Urothelium cell line (cell line): ENCODE measurements at regions not wholly inside any gene's neighbourhood (a gene's known extent, or its start where the extent isn't known, plus 50 kb on each side); places are given as distances from the start of the nearest gene placed in this dataset.
A peak's percentile ranks its signal among the peaks of the same experiment; 100 is the strongest.
"Not testable (repeated sequence)": the region's sequence is repeated elsewhere in the genome, so short reads cannot be mapped to it uniquely, and the experiment has no call there.

Experiments
- DNase-seq: peaks from one replicate; pipeline ENCODE4 v3.0.0; 2011; ENCODE audit warnings: low spot score, mixed read lengths
- FAIRE-seq: peaks from 2 replicates; lab custom pipeline; 2011; peaks lifted over from hg19 to GRCh38; lab: Jason Lieb, UNC

DNA sequence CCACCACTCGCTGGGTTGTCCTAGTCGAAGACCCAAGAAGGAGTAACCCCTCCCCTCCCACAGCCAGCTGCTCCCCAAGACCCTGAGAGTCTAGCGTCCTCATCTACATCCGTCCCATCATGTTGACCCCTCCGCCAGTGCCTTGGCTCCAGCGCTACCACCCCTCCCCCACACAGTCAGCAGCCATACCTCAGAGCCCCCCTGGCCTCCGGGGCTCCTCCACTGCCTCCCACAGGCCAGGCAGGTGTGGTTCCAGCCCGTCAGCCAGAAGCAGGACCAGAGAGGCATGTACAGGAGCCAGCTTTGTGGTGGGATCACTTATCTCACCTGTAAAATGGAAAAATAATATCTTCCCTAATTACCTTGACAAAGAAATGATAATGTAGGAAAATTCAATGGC lies 51.5 kb upstream of the PHF21B start:
- no peak for FAIRE-seq

DNA sequence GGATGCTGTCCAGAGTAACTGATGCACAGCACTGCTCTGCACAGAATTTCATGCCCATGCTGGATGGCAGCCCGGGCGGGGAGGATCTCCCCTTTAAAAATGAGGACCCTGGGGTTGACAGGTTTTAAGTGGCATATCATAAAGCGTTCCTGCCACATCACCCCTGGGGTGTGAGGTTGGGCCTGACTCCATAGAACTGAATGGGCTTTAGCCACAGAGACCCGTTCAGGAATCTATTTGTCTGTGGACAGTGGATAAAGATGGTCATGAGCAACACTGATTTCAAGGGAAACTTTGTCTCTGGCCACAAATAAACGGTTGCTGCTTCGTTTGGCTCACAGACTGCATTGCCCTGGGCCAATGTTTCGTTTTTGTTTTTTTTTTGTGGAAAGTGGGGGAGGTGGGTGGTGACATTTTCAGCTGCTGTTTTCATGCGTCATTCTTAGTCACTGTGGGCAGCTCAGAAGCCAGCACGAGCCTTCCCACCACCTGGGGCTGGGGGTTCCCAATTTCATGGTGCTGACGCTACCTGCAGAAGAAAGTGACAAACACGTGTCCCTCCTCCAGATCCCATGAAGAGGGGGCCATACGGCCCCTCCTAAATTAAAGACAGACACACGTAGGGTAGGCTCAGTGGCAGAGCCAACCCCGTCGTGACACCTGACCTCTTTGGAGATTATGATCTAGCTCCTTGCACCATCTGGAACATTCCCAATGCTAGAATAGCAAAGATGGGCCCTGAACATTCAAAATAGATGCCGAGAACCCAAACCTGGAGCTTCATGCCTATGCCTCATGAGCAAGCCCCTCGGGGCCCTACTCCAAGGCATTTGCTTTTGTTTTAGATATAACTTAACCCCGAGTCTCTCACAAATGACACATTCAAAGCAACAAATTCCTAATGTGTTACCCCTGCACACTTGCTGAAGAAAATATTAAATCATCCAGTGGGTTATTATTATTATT lies 54.8 kb upstream of the PHF21B start:
- peak; percentile 75 for FAIRE-seq
- peak; percentile 85 for DNase-seq

More for the DNA sequence above, 51.5 kb upstream of the PHF21B start:
- no peak for DNase-seq

DNA sequence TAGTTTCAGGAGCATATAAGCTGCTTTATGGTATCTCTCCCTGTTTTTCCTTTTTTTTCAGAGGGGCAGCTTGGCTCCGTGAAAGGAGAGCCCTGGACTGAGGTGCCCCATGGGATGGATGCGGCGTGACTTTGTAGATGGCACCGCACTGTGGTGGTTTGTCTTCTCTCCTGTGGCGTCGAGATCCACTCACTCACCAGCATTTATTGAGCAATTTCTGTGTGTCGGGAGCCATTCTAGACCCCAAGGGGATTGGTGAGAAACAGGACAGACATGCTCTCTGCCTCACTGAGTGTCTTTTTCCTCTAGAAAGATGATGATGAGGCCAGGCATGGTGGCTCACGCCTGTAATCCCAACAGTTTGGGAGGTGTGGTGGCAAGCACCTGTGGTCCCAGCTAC lies 55.9 kb upstream of the PHF21B start:
- DNase-seq (no peak), FAIRE-seq (peak; percentile 13)

DNA sequence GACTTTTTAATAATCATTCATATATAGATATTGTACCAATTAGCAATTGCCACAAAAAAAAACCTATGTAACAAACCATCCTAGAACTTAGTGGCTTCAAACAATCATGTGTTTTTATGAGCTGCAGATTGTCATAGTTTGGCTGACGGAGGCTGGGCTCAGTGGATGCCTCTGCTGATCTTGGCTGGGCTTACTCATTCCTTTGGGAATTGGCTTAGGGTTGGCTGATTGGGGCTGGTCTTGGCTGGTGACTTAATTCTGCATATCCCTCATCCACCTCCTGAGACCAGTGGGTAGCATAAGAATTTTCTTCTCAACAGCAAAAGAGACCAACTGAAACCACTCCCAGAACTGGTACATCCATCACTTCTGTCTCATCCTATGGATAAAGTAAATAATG lies 57.9 kb upstream of the PHF21B start:
- FAIRE-seq: peak; percentile 32
- DNase-seq: no peak

DNA sequence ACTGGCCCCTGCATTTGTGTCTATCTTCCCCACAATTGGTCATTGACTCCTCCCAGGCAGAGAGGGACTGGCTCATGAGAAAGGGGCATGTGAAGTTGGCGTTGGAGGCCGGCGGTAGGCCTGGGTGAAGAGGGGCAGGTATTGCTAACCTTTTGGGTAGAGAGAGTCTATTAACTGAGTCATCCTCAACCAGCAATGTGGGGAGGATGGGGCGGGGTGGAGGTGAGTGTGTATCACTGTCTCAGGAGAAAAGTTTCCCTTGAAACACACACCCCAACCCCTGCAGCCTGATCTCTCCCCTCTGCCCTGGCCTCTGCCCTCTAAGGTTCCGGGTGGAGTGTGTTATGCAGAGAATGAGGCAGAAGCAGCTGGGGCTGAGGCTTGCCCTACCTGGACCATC lies 60.1 kb upstream of the PHF21B start:
- DNase-seq (peak; percentile 63), FAIRE-seq (peak; percentile 72)

DNA sequence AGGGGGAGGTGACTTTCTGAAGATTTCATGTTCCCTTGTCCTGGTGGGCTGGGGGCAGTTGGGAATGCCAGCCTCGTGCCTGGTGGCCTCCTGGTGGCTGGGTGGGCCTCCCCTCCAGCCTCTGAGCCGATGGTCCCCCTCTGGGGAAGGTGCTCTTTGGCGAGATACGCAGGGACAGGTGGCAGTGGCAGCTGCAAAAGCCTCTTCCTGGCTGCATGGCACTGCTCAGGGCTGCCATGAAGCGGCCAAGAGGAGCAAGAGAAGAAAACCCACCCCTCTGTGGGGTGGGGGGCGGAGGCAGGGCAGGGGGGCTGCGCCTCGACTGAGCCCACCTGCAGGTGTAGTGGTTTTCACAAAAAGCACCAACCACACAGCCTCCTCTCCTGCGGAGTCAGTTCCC lies 61.8 kb upstream of the PHF21B start:
- no peak for DNase-seq
- FAIRE-seq: peak; percentile 93

DNA sequence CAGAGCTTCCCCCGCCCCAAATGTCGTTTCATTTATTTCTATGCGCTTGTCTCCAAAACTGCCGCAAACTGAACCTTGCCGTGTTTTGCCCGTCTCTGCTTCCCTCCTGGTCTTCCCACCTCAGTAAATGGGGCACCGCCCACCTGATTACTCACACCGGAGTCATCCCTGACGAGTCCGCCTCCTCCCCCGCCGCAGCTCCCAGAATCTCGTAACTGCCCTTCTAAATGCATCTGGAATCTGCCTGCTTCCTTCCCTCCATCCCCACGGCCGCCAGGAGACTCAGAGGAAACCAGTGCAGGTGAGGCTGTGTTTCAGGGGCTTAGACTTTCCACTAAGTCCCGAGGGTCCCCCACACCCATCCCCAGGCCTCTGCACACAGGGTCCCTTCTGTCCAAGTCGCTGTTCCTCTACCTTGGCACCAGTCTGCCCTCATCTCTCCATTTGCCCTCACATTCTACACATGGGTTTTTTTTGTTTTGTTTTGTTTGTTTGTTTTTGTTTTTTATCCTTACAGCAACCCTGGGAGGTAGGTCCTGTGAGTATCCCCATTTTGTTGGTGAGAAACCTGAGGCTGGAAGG lies 62.6 kb upstream of the PHF21B start:
- DNase-seq (peak; percentile 96), FAIRE-seq (peak; percentile 96)

DNA sequence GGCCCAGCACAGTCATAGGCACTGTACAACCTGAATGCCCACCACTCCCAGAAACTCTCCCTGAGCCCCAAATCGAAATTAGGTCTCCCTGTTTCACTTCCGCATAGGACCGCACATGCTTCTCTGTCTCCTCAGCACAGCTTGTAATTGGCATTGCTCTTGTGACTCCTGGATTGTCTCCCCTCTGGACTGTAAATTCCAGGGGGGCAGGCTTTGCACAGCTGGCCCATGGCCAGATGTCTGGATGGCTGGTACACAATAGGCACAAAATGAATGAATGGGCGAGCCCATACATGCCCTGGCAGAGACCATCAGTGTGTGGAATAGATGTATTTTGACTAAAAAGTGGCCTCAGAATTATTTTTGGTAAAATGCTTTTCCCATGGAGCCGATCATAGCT lies 63.3 kb upstream of the PHF21B start:
- DNase-seq: no peak
- FAIRE-seq: peak; percentile 76

DNA sequence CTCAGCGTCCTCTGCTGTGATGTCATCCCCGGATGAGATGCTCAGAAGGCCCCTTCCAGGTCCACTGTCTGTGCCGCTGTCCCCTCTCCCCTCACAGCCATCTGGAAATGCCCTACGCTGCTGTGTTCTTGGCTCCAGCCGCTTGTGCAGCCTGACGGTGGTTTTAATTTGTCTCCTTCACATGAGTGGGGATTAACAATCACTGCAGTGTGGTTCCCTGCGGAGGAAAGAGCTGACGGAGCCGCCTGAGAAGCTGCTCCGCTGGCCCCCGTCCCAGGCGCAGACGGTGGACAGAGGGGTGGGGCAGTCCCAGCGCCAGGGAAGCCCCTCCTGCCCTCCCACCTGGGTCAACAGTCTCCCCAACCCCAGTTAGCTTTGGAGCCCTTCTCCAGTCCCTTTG lies 67.5 kb upstream of the PHF21B start:
- DNase-seq (no peak), FAIRE-seq (no peak)

DNA sequence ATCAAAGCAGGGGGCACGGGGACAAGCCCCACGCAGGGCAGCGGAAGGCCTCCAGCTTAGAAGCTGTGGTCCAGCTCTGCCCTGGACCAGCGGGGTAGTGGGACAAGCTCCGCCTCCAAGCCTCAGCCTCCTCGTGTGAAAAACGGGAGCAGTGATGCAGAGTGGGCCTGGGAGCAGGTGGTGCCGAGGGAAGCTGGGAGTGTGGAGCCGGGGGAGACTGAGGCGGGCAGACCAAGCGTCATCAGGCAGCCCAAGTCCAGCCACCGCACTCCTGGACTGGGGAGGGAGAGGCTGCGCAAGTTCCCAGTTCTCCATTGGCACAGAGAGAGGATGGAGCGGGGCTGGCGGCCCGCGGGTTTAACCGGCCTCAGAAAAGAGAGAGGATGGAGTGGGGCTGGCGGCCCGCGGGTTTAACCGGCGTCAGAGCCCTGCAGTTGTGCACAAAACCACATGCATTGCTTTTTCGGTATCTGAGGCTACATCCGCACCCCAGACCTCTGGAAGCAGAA lies 68.1 kb upstream of the PHF21B start:
- FAIRE-seq: no peak
- no peak for DNase-seq

DNA sequence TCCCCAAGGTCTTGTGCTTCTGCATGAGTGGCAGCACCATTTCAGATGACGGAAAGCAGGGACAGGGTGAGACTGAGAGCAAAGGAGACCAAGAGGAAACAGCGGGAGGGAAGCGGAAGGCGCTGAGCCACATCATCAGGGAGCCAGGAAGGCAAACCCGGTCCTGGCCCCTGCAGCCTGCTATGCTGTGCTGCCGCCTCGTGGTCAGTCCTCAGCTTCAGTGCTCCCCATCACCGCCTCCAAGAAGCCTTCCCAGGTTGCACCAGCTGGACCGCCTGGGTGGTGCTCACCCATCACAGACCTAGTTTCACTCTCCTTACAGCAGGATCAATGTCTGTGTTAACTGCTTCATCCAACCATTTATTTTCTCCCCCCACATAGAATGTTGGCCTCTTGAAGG lies 73.0 kb upstream of the PHF21B start:
- no peak for DNase-seq
- FAIRE-seq: no peak

DNA sequence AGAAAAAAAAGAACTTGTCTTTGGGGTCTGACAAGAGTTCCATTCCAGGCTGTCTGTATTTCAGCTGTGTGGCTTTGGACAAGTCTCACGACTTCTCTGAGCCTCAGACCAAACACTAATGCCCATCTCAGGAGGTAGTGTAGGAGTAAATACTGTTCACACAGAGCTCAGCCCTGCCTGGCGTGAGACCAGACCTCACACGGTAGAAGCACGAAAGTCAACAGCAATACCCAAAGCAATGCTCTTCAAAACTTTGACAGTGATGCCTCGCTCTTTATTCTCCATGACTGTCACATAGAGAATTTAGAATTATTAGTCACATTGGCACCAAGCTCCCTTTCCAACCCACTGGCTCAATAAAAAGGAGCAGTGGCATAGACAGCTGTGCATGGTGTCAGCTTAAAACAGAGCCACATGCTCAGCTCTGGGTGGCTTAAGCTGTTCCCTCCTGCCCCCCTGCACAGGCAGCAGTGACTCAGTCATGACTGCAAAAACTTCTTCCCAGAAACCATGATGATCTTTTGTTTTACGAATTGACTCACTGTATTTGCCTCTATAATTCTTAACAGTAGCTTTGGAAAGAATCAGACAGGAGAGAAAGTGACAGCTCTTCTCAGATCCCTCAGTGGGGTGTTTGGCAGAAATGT lies 74.0 kb upstream of the PHF21B start:
- peak; percentile 46 for FAIRE-seq
- DNase-seq: peak; percentile 81

DNA sequence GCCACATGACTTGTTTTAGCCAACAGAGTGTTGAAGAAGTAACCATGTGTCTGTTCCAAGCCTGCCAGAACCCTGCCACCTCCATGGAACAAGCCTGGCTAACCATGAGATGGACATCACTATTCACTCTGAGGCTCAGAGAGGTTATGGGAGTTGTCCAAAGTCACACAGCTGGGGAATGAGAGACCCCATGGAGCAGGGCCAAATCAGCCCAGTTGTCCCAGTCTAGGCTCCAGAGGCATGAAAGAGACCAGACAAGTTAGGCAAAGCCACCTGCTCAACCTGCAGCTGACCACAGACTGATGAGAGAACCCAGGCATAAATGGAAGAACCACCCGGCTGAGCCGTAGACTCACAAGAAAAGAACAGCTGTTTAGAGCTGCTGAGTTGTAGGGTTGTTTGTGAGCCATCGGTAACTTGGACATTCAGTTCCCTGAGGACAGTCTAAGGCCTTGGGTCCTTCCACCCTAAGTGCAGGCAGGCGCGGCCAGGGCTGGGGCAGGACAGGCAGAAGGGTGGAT lies 74.7 kb upstream of the PHF21B start:
- no peak for FAIRE-seq
- no peak for DNase-seq

DNA sequence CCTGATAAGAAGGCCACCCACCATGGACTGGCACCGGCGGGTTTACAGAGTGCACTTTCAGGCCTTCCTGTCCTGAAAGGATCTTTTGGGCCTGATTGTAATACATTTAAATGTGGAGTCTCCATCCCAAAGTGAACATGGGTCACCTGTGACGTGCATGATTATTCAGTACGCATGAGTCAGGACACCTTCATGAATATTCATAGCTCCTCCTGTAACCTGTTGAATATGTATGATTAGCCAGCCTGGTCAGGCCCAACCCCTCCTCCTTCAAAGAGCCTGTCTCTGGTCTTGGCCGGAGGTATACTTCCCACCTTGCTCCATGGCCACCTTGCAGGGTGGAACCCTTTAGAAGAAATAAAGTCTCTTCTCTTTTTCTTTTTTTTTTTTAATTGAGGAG lies 75.9 kb upstream of the NUP50 start:
- FAIRE-seq: no peak
- no peak for DNase-seq

DNA sequence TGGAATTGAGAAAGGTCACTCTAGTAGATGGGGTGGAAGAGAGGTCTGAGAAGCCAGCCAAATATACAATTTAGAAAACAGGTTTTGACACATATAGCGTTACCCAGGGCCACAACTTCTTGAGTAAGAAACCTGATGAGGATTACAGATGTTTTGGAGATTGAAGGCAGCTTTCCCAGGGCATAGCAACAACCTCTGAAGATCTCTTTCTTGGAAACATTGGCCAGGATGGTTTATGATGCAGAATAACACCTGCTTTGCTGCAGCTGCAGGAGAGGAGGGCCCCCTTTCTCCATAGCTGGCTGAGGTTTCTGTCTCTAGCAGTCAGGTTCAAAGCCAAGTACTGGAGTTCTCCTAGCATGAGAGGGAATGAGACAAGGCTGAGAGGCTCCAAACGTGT lies 75.1 kb upstream of the NUP50 start:
- no peak for FAIRE-seq

DNA sequence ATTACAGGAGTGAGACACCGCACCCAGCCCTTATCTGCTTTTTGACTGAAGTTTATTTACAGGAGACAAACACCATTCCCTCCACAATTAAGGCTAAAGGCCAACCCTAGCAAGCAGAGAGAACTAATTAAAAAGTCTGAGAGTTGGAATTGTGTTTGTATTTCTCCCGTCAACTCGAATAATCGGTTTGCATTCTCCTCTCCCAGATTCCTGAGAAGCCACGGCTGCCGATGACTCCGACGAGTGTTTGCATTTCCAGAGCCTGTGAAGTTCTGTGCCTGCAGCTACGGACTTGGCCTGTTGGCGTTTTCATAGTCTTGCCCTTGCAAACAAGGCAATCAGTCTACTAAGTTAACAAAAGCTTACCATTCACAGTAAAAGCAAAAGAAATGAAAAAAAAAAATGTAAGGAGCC lies 73.2 kb upstream of the NUP50 start:
- no peak for DNase-seq
- no peak for FAIRE-seq

More for the DNA sequence above, 75.1 kb upstream of the NUP50 start:
- DNase-seq: no peak

DNA sequence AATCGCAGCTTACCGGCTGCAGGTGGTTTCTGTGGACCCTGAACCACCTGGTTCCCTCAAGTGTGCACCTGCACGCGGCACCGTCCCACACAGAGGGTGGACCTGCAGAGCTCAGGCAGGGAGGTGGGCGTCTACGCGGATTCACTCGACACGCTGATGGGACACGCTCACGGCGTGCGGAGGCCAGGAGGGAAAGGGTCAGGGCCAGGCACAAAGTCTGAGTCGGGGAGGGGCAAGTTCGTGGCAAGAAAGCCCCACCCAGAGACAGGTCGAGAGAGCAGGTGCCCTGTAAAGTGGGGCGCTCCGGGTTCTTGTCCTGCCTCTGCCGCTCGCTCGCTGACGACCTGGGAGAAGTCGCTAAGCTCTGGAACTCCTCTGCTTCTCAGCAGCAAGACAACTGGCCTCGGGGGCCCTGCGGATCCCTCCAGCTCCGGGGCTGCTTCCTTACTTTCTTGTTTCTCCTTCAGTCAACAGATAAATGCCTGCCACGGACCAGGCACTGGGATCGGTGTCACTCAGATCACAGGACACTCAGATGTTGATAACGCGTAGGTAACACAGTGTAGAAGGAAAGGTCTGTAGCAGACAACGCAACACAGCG lies 72.4 kb upstream of the NUP50 start:
- no peak for DNase-seq
- FAIRE-seq: peak; percentile 9

DNA sequence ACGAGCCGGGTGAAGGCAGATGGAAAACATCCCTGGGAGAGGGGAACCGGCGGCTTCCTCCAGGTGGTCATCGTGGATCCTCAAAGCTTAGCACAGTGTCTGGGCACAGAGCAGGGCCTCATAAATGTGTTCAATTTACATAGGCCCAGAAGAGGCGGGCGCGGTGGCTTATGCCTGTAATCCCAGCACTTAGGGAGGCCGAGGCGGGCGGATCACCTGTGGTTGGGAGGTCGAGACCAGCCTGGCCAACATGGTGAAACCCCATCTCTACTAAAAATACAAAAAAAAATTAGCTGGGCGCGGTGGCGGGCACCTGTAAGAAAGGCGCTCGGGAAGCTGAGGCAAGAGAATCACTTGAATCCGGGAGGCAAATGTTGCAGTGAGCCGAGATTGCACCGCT lies 71.8 kb upstream of the NUP50 start:
- FAIRE-seq, DNase-seq: not testable (repeated sequence)

DNA sequence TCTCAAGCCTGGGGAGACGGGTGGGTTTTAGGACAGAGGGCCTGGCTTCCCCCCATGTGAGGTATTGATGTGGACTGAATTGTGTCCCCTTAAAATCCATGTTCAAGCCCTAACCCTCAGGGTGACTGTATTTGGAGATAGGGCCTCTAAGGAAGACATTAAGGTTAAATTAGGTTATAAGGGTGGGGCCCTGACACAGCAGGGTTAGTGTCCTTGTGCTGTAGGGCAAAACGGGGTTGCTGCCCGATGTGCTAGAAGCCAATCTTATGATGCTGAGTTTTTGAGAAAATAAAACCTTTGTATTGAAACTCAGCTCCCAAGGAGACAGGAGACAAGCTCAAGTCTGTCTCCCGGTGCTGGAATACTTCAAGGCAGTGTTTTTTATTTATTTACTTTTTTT lies 71.1 kb upstream of the NUP50 start:
- no peak for FAIRE-seq
- DNase-seq: no peak

DNA sequence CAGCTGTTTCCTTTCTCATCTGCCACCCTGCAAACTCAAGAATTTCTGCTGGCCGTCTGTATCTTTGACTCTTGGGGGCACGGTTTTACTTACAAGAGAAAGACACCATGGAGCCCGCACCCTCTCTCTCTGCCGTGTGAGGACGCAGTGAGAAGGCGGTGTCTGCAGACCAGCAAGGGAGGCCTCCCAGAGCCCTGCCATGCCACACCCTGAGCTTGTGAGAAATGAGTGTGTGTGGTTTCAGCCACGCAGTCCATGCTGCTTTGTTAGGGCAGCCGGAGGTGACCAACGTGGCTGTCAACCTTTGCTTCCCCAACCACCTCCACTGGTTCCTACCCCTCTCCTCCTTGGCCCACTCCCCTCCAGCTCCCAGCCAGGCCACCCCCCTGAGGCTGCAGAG lies 70.1 kb upstream of the NUP50 start:
- FAIRE-seq (no peak), DNase-seq (no peak)
